CD4-positive, alpha-beta T cell treated with Interleukin-17A for 1 hour (primary cell): ENCODE measurements at regions not wholly inside any gene's neighbourhood (a gene's known extent, or its start where the extent isn't known, plus 50 kb on each side); places are given as distances from the start of the nearest gene placed in this dataset.

Experiments
- DNase-seq: peaks from one replicate; pipeline ENCODE4 v3.0.0-alpha.2; 2020

GRCh38 chr1:221638595-221638994, 103.3 kb downstream of the DUSP10 start:
- no peak for DNase-seq

GRCh38 chr1:221641811-221642210, 100.1 kb downstream of the DUSP10 start:
- no peak for DNase-seq

- DNase-seq = no peak
Measured at GRCh38 chr1:221643404-221644144, 98.3 kb downstream of the DUSP10 start.

GRCh38 chr1:221644145-221644448, 97.8 kb downstream of the DUSP10 start:
- no peak for DNase-seq

- DNase-seq = no peak
Measured at GRCh38 chr1:221644663-221645258, 97.1 kb downstream of the DUSP10 start.

- no peak for DNase-seq
Measured at GRCh38 chr1:221648201-221648600, 93.7 kb downstream of the DUSP10 start.
